IMR-90 (cell line): ENCODE measurements at regions not wholly inside any gene's neighbourhood (a gene's known extent, or its start where the extent isn't known, plus 50 kb on each side); places are given as distances from the start of the nearest gene placed in this dataset.

Experiments
- ATAC-seq: fragments of 200-7000 bp; cut with Tn5 transposase; 2 replicates; pipeline ENCODE4 v1.9.1; 2020; ENCODE audit warnings: low read depth, mild to moderate bottlenecking, moderate library complexity
- BruUV-seq: library from RNA; stranded (reverse); fragments of 400-500 nt; replicated peaks from 2 replicates; lab custom pipeline; 2021; lab: Mats Ljungman, UMichigan
- CTCF ChIA-PET: fragments of 300-600 bp; formaldehyde crosslinking; extraction: SDS; loops from one replicate; lab custom pipeline; 2021; ENCODE audit warnings: antibody characterized with exemption; lab: Yijun Ruan, JAX
- POLR2A ChIA-PET: fragments of 300-600 bp; sonication (Branson Sonifier 250); formaldehyde crosslinking; loops from one replicate; lab custom pipeline; 2022; ENCODE audit warnings: antibody characterized with exemption; ENCODE audit not compliant: unreplicated experiment; lab: Charles Lee
- DNase-seq: peaks from one replicate; pipeline ENCODE4 v3.0.0; 2013
- H2AFZ ChIP-seq: replicated peaks from 2 replicates; pipeline ENCODE3; 2013; ENCODE audit warnings: low read length, mild to moderate bottlenecking; ENCODE audit not compliant: poor library complexity
- H2AK5ac ChIP-seq: 2 replicates; pipeline ENCODE4 v1.6.1; 2013; ENCODE audit warnings: low read depth, low read length, inconsistent platforms
- H2AK9ac ChIP-seq: replicated peaks from 2 replicates; pipeline ENCODE3; 2013; ENCODE audit warnings: mild to moderate bottlenecking, low read depth, low read length, moderate library complexity; ENCODE audit not compliant: poor library complexity
- H2BK120ac ChIP-seq: 2 replicates; pipeline ENCODE4 v1.6.1; 2013; ENCODE audit warnings: low read depth, low read length, inconsistent platforms
- H2BK15ac ChIP-seq: 3 replicates; pipeline ENCODE4 v1.6.1; 2013; ENCODE audit warnings: low read depth, low read length, inconsistent platforms
- H2BK20ac ChIP-seq: 2 replicates; pipeline ENCODE4 v1.6.1; 2013; ENCODE audit warnings: low read depth, mild to moderate bottlenecking, inconsistent platforms, low read length, moderate library complexity
- H2BK5ac ChIP-seq: 2 replicates; pipeline ENCODE4 v1.6.1; 2013; ENCODE audit warnings: mild to moderate bottlenecking, low read depth, low read length, inconsistent platforms; ENCODE audit not compliant: poor library complexity, severe bottlenecking
- H3K14ac ChIP-seq: replicated peaks from 2 replicates; pipeline ENCODE4 v1.6.1; 2013; ENCODE audit warnings: low read depth, low read length, inconsistent platforms
- H3K18ac ChIP-seq: 2 replicates; pipeline ENCODE4 v1.6.1; 2013; ENCODE audit warnings: low read depth, low read length, control low read depth
- H3K23ac ChIP-seq: 2 replicates; pipeline ENCODE4 v1.6.1; 2013; ENCODE audit warnings: low read depth, low read length, inconsistent platforms
- H3K27ac ChIP-seq: 2 replicates; pipeline ENCODE4 v1.5.1; 2013; ENCODE audit warnings: mild to moderate bottlenecking, control low read depth, low read length; ENCODE audit not compliant: insufficient read depth
- H3K27me3 ChIP-seq: 2 replicates; pipeline ENCODE4 v1.6.1; 2013; ENCODE audit warnings: low read length; ENCODE audit not compliant: control insufficient read depth, insufficient read depth
- H3K36me3 ChIP-seq: 2 replicates; pipeline ENCODE4 v1.6.1; 2013; ENCODE audit warnings: low read length, mixed read lengths; ENCODE audit not compliant: control insufficient read depth, insufficient read depth
- H3K4ac ChIP-seq: 2 replicates; pipeline ENCODE4 v1.6.1; 2013; ENCODE audit warnings: low read depth, low read length, inconsistent platforms
- H3K4me1 ChIP-seq: 2 replicates; pipeline ENCODE4 v1.6.1; 2013; ENCODE audit warnings: low read length, mixed read lengths; ENCODE audit not compliant: control insufficient read depth, insufficient read depth
- H3K4me2 ChIP-seq: 2 replicates; pipeline ENCODE4 v1.6.1; 2013; ENCODE audit warnings: low read depth, mild to moderate bottlenecking, control low read depth, low read length, moderate library complexity
- H3K4me3 ChIP-seq: 2 replicates; pipeline ENCODE4 v1.5.1; 2013; ENCODE audit warnings: low read depth, mild to moderate bottlenecking, control low read depth, low read length, moderate library complexity; ENCODE audit not compliant: insufficient read depth
- H3K56ac ChIP-seq: 2 replicates; pipeline ENCODE4 v1.6.1; 2013; ENCODE audit warnings: low read length, inconsistent platforms; ENCODE audit not compliant: insufficient read depth; ENCODE audit errors: extremely low read depth
- H3K79me1 ChIP-seq, 2 experiments: 2 replicates each; pipeline ENCODE4 v1.6.1; 2013; ENCODE audit warnings: low read length in 2 of 2, inconsistent platforms in 1 of 2, low read depth in 1 of 2
- H3K9ac ChIP-seq: 2 replicates; pipeline ENCODE4 v1.6.1; 2013; ENCODE audit warnings: low read depth, low read length, control low read depth
- H3K9me1 ChIP-seq: 2 replicates; pipeline ENCODE4 v1.6.1; 2013; ENCODE audit warnings: low read length, inconsistent platforms; ENCODE audit not compliant: insufficient read depth
- H3K9me3 ChIP-seq: 2 replicates; pipeline ENCODE4 v1.6.1; 2013; ENCODE audit warnings: low read length; ENCODE audit not compliant: control insufficient read depth, insufficient read depth
- H4K20me1 ChIP-seq: 2 replicates; pipeline ENCODE4 v1.6.1; 2013; ENCODE audit warnings: low read length, inconsistent platforms; ENCODE audit not compliant: insufficient read depth
- H4K5ac ChIP-seq: 2 replicates; pipeline ENCODE4 v1.6.1; 2013; ENCODE audit warnings: mild to moderate bottlenecking, low read depth, low read length, control low read depth
- H4K8ac ChIP-seq, 2 experiments: 2 replicates each; pipeline ENCODE4 v1.6.1; 2013; ENCODE audit warnings: low read depth in 2 of 2, low read length in 2 of 2, control low read depth in 1 of 2, inconsistent platforms in 1 of 2
- H4K91ac ChIP-seq: 2 replicates; pipeline ENCODE4 v1.6.1; 2013; ENCODE audit warnings: low read depth, low read length, inconsistent platforms; ENCODE audit not compliant: insufficient read depth
- BHLHE40 ChIP-seq: fragments of 150-350 bp; IDR thresholded peaks from 2 replicates; pipeline ENCODE4 v1.6.1; 2016; ENCODE audit warnings: mild to moderate bottlenecking, low read depth, low read length
- FOS ChIP-seq: fragments of 150-350 bp; IDR thresholded peaks from 2 replicates; pipeline ENCODE4 v1.6.1; 2016; ENCODE audit warnings: low read depth, low read length
- MAFK ChIP-seq: IDR thresholded peaks from 2 replicates; pipeline ENCODE4 v1.6.1; 2012; ENCODE audit warnings: low read depth, low read length, improper control_type of control experiment
- MAZ ChIP-seq: IDR thresholded peaks from 2 replicates; pipeline ENCODE4 v1.6.1; 2012; ENCODE audit warnings: low read depth, mild to moderate bottlenecking, low read length, improper control_type of control experiment, moderate library complexity, borderline replicate concordance
- NFE2L2 ChIP-seq: fragments of 150-350 bp; IDR thresholded peaks from 2 replicates; pipeline ENCODE4 v1.6.1; 2016; ENCODE audit warnings: low read depth, mild to moderate bottlenecking, low read length
- POLR2A ChIP-seq: IDR thresholded peaks from 2 replicates; pipeline ENCODE4 v1.6.1; 2012; ENCODE audit warnings: mild to moderate bottlenecking, low read depth, low read length
- RAD21 ChIP-seq: IDR thresholded peaks from 2 replicates; pipeline ENCODE4 v1.6.1; 2012; ENCODE audit warnings: low read length, improper control_type of control experiment
- RCOR1 ChIP-seq: IDR thresholded peaks from 2 replicates; pipeline ENCODE4 v1.6.1; 2012; ENCODE audit warnings: mild to moderate bottlenecking, low read length, improper control_type of control experiment; ENCODE audit not compliant: insufficient replicate concordance
- RFX5 ChIP-seq: IDR thresholded peaks from 2 replicates; pipeline ENCODE4 v1.8.0; 2012; ENCODE audit warnings: low read depth, mild to moderate bottlenecking, low read length, moderate library complexity
- SMC3 ChIP-seq: fragments of 150-350 bp; IDR thresholded peaks from 2 replicates; pipeline ENCODE4 v1.6.1; 2016; ENCODE audit warnings: low read depth, mild to moderate bottlenecking, antibody characterized with exemption, low read length, moderate library complexity
- WGBS, 2 experiments: methylation state at CpG; one replicate each; pipeline versions ENCODE4 v1.1.5 to v1.1.7; 2013; ENCODE audit warnings: missing lambda C conversion rate in 2 of 2; ENCODE audit not compliant: insufficient read length in 1 of 2; ENCODE audit errors: extremely low coverage in 2 of 2; 5-methylcytosine and 5-hydroxymethylcytosine counted together
- dilution Hi-C: fragments of 300-500 bp; cut with HindIII; formaldehyde crosslinking; loops from one replicate; pipeline ENCODE4 v1.14.3; 2018; ENCODE audit warnings: low sequenced_read_pairs; ENCODE audit not compliant: unreplicated experiment
- in situ Hi-C: fragments of 300-500 bp; cut with MboI; formaldehyde crosslinking; loops from 3 replicates; pipeline ENCODE4 v1.14.3; 2019; ENCODE audit warnings: low sequenced_read_pairs, inconsistent platforms, mixed read lengths
- intact Hi-C: fragments of 100-400 bp; cut with micrococcal nuclease; formaldehyde crosslinking; loops from 2 replicates; pipeline ENCODE4 v1.10.0; 2022
- TF ChIP-seq, protein P1 (sequence below): fragments of 150-350 bp; IDR thresholded peaks from 2 replicates; pipeline ENCODE4 v1.6.1; 2017; ENCODE audit warnings: mild to moderate bottlenecking, antibody characterized with exemption, low read length, low read depth

DNA sequence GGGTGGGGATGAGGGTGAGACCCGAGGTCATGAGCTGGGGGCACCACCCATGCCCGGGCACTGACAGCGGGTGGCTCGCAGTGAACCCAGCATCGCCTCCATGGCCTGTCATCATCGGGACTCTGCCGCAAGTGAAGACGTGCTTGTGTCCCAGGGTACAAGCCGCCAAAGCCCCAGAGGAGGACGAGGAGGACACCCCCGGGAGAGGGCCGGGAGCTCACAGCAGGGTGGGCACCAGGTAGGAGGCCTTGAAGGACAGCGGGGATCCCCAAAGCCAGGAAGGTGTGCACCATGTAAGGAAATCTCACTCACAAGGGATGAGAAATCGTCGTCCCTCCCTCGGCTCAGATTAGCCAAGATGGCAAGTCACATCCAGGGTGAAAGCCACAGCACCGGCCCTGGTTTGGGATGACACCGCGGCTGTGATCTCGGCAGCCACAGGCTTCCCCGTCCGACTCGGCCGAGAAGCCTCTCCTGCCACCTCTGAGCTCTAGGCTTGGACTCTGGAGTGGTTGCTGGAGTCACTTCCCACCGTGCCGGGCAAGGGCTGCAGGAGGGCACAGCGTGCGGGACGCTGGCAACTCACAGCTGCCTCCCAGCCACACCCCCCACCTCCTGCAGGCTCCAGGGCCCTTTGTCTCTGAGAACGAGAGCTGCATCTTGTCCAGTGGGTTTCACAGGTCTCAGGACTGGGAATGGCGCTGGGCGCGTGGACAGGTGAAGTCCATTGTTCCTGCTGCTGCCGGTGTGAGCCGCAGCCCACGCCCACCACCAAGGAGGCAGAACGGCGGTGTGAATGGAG lies 81.6 kb upstream of the CTDP1 start:
- no peaks in the 10 kb centered on the region for H3K79me1 ChIP-seq
- H3K4ac ChIP-seq: no peak overlapping the region
- intact Hi-C loops (no loop called here), in situ Hi-C loops (no loop called here), dilution Hi-C loops (no loop called here)
- no peak overlapping the region for H2AK5ac ChIP-seq
- 0 out of 2 replicates have a peak, but pooled peaks cover 2% of the 10 kb centered on the region for H3K4me1 ChIP-seq
- H4K20me1 ChIP-seq: no peaks in the 10 kb centered on the region
- no peak overlapping the region for H2BK20ac ChIP-seq
- no peak overlapping the region for H3K4me3 ChIP-seq
- H4K5ac ChIP-seq: no peak overlapping the region
- H2BK120ac ChIP-seq: no peak overlapping the region
- peak overlapping the region; percentile 21 for H2AFZ ChIP-seq
- H4K8ac ChIP-seq: no peak overlapping the region
- H3K36me3 ChIP-seq: no peaks in the 10 kb centered on the region
- H3K4me2 ChIP-seq: no peak overlapping the region
- 83% methylated on average over 20 of the region's 38 CpGs; no CpG with 5 or more reads in 1 of the 2 experiments for WGBS, 2 experiments
- H3K56ac ChIP-seq: no peak overlapping the region
- TF ChIP-seq FOS: no peak
- no peak for TF ChIP-seq POLR2A
- no peak for TF ChIP-seq RFX5
- TF ChIP-seq BHLHE40: no peak
- TF ChIP-seq MAZ: no peak
- no peak for TF ChIP-seq SMC3
- no peak for TF ChIP-seq RCOR1
- TF ChIP-seq RAD21: no peak
- no peak for TF ChIP-seq NFE2L2
- no peak for TF ChIP-seq MAFK
- TF ChIP-seq, protein P1, sequence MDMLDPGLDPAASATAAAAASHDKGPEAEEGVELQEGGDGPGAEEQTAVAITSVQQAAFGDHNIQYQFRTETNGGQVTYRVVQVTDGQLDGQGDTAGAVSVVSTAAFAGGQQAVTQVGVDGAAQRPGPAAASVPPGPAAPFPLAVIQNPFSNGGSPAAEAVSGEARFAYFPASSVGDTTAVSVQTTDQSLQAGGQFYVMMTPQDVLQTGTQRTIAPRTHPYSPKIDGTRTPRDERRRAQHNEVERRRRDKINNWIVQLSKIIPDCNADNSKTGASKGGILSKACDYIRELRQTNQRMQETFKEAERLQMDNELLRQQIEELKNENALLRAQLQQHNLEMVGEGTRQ: no peak
- no peak overlapping the region for H3K18ac ChIP-seq
- no peak overlapping the region for H2BK5ac ChIP-seq
- no peak for DNase-seq
- H3K9me1 ChIP-seq: no peaks in the 10 kb centered on the region
- H3K27ac ChIP-seq: no peak overlapping the region
- ATAC-seq: no peak
- ChIA-PET CTCF (no interaction called here), POLR2A (no interaction called here)
- H3K9ac ChIP-seq: no peak overlapping the region
- H4K91ac ChIP-seq: no peak overlapping the region
- H3K14ac ChIP-seq: no peak overlapping the region
- H2BK15ac ChIP-seq: no peak overlapping the region
- BruUV-seq: no TSS peak
- no peak overlapping the region for H2AK9ac ChIP-seq
- peaks cover 35% of the 10 kb centered on the region for H3K27me3 ChIP-seq
- no peaks in the 10 kb centered on the region for H3K9me3 ChIP-seq
- H3K23ac ChIP-seq: no peak overlapping the region
